ENCODE measurements at regions not wholly inside any gene's neighbourhood (a gene's known extent, or its start where the extent isn't known, plus 50 kb on each side); places are given as distances from the start of the nearest gene placed in this dataset.

DNA sequence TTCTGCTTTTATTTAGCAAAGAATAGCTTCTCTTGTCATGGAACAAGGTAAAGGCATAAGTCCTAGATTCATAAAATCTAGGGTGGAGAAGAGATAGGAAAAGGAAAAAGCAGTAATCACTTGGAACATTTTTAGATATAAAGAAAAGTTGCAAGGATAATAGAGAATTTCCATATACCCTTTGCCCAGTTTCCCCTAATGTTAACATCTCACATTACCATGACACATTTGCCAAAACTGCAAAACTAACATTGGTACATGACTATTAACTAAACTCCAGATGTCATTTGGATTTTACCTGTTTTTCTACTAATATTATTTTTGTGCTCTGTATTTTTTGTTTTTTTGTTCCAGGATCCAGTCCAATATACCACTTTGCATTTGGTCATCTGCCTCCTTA lies 265.1 kb downstream of the ETAA1 start:
- Histone ChIP-seq H3K9me2 (ENCODE audit: low read depth, low read length) (no peaks in the 10 kb centered on the region), H2AFZ (ENCODE audit: low read length) (no peak overlapping the region), H3K4me1 (ENCODE audit: insufficient read depth, low read length, severe bottlenecking) (no peaks in the 10 kb centered on the region), H3K27ac (ENCODE audit: low read depth, low read length, poor library complexity, severe bottlenecking) (no peak overlapping the region), H3K79me2 (ENCODE audit: insufficient read depth, low read length) (no peaks in the 10 kb centered on the region), H4K20me1 (ENCODE audit: insufficient read depth, low read length) (no peaks in the 10 kb centered on the region), H3K4me3 (ENCODE audit: low read depth, low read length, poor library complexity, severe bottlenecking) (no peak overlapping the region), H3K9me3 (ENCODE audit: low read length) (no peaks in the 10 kb centered on the region), H3K4me2 (ENCODE audit: low read length) (no peak overlapping the region), H3K36me3 (ENCODE audit: insufficient read depth, low read length) (no peaks in the 10 kb centered on the region), H3K9ac (ENCODE audit: low read length) (no peak overlapping the region), H3K27me3 (ENCODE audit: insufficient read depth, low read length) (no peaks in the 10 kb centered on the region), H3F3A (ENCODE audit: insufficient read depth, low read length) (no peaks in the 10 kb centered on the region)
- TF ChIP-seq, protein P1, sequence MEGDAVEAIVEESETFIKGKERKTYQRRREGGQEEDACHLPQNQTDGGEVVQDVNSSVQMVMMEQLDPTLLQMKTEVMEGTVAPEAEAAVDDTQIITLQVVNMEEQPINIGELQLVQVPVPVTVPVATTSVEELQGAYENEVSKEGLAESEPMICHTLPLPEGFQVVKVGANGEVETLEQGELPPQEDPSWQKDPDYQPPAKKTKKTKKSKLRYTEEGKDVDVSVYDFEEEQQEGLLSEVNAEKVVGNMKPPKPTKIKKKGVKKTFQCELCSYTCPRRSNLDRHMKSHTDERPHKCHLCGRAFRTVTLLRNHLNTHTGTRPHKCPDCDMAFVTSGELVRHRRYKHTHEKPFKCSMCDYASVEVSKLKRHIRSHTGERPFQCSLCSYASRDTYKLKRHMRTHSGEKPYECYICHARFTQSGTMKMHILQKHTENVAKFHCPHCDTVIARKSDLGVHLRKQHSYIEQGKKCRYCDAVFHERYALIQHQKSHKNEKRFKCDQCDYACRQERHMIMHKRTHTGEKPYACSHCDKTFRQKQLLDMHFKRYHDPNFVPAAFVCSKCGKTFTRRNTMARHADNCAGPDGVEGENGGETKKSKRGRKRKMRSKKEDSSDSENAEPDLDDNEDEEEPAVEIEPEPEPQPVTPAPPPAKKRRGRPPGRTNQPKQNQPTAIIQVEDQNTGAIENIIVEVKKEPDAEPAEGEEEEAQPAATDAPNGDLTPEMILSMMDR (IDR thresholded peaks at IDR 0.05; ENCODE audit: low read length), result no peak
- no peak for TF ChIP-seq EZH2 (IDR thresholded peaks at IDR 0.05; ENCODE audit: borderline replicate concordance, low read length)

DNA sequence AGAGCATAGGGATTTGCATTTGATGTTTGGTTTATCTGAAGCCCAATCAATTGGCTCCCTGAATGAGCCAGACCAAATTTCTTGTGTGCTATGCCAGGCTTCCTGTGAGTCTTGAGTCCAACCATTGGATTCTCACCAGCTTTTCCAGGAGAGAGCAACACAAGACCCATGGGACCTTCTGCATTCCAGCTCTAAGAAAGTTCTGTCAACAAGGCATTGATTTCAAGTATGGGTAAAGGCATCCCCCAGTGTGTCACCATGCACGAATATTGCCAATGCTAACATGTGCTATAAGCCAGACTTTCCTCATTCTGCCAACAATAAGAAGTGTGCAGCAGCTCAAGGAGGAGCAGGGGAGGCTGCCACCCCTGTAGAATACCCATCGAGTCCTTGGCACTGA lies 266.6 kb downstream of the ETAA1 start:
- no peak overlapping the region for H3K4me3 ChIP-seq (ENCODE audit: low read depth, low read length, poor library complexity, severe bottlenecking)
- no peaks in the 10 kb centered on the region for H3F3A ChIP-seq (ENCODE audit: insufficient read depth, low read length)
- H3K4me2 ChIP-seq (ENCODE audit: low read length), result no peak overlapping the region
- no peak overlapping the region for H3K9ac ChIP-seq (ENCODE audit: low read length)
- TF ChIP-seq EZH2 (IDR thresholded peaks at IDR 0.05; ENCODE audit: borderline replicate concordance, low read length), result no peak
- TF ChIP-seq, protein P1 (IDR thresholded peaks at IDR 0.05; ENCODE audit: low read length), result no peak
- H3K27ac ChIP-seq (ENCODE audit: low read depth, low read length, poor library complexity, severe bottlenecking), result no peak overlapping the region
- no peaks in the 10 kb centered on the region for H3K4me1 ChIP-seq (ENCODE audit: insufficient read depth, low read length, severe bottlenecking)
- H4K20me1 ChIP-seq (ENCODE audit: insufficient read depth, low read length), result no peaks in the 10 kb centered on the region
- no peaks in the 10 kb centered on the region for H3K79me2 ChIP-seq (ENCODE audit: insufficient read depth, low read length)
- H3K27me3 ChIP-seq (ENCODE audit: insufficient read depth, low read length), result no peaks in the 10 kb centered on the region
- no peaks in the 10 kb centered on the region for H3K9me2 ChIP-seq (ENCODE audit: low read depth, low read length)
- H3K36me3 ChIP-seq (ENCODE audit: insufficient read depth, low read length), result no peaks in the 10 kb centered on the region
- H2AFZ ChIP-seq (ENCODE audit: low read length), result no peak overlapping the region
- H3K9me3 ChIP-seq (ENCODE audit: low read length), result no peaks in the 10 kb centered on the region

DNA sequence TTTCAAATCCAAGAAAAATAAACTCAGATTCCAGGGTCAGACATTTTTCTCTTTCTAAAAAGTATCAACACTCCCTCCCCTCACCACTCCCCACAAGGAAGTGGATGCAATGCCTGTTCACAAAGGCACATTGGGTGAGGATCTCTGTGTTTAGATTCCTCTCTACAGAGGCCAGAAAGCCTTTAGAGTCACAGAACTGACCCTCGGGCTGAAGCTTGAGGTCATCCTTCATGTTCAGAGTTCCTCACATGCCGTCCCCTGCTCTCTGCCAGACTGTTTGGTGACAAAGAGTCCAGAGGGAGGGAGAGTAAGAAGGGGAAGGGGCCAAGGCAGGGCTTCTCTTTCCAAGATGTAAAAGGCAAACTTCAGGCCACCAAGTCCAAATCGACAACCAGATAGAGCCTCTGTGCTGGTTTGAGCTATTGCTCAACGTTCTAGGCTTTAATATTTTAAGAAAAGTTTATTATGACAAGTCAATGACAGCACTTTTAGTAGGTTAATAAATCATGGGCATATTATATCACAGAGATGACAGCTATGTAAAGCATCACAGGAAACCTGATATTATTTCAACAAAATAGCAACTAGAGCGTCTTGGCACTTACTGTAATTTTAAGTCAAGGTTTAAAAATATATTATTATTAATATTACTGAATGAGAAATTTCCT lies 269.4 kb downstream of the ETAA1 start:
- no peak overlapping the region for H3K9ac ChIP-seq (ENCODE audit: low read length)
- no peak overlapping the region for H3K4me3 ChIP-seq (ENCODE audit: low read depth, low read length, poor library complexity, severe bottlenecking)
- no peak overlapping the region for H3K27ac ChIP-seq (ENCODE audit: low read depth, low read length, poor library complexity, severe bottlenecking)
- no peaks in the 10 kb centered on the region for H3K9me2 ChIP-seq (ENCODE audit: low read depth, low read length)
- H3K9me3 ChIP-seq (ENCODE audit: low read length), result no peaks in the 10 kb centered on the region
- H3K79me2 ChIP-seq (ENCODE audit: insufficient read depth, low read length), result no peaks in the 10 kb centered on the region
- no peaks in the 10 kb centered on the region for H3K36me3 ChIP-seq (ENCODE audit: insufficient read depth, low read length)
- no peaks in the 10 kb centered on the region for H4K20me1 ChIP-seq (ENCODE audit: insufficient read depth, low read length)
- no peaks in the 10 kb centered on the region for H3F3A ChIP-seq (ENCODE audit: insufficient read depth, low read length)
- TF ChIP-seq EZH2 (IDR thresholded peaks at IDR 0.05; ENCODE audit: borderline replicate concordance, low read length), result no peak
- TF ChIP-seq, protein P1 (IDR thresholded peaks at IDR 0.05; ENCODE audit: low read length), result no peak
- H3K4me1 ChIP-seq (ENCODE audit: insufficient read depth, low read length, severe bottlenecking), result no peaks in the 10 kb centered on the region
- no peak overlapping the region for H3K4me2 ChIP-seq (ENCODE audit: low read length)
- H2AFZ ChIP-seq (ENCODE audit: low read length), result no peak overlapping the region
- H3K27me3 ChIP-seq (ENCODE audit: insufficient read depth, low read length), result no peaks in the 10 kb centered on the region

Measured in OCI-LY1 (cell line).